GM23338 (cell line): ENCODE measurements at regions not wholly inside any gene's neighbourhood (a gene's known extent, or its start where the extent isn't known, plus 50 kb on each side); places are given as distances from the start of the nearest gene placed in this dataset.

ENCODE experiments used
- ATAC-seq: fragments of 200-7000 bp; cut with Tn5 transposase; 3 replicates; pipeline ENCODE4 v1.9.1; 2020
- DNase-seq: peaks from one replicate; pipeline ENCODE4 v3.0.0-alpha.2; 2015; ENCODE audit warnings: low spot score
- H2AFZ ChIP-seq: fragments of 200-600 bp; sonication (generic); 2 replicates; pipeline ENCODE4 v1.8.0; 2016; ENCODE audit warnings: antibody characterized with exemption, mild to moderate bottlenecking, moderate library complexity
- H3F3A ChIP-seq: fragments of 200-600 bp; sonication (generic); replicated peaks from 2 replicates; pipeline ENCODE4 v1.8.0; 2017; ENCODE audit warnings: antibody characterized with exemption, mixed run types, low read depth
- H3K27ac ChIP-seq: fragments of 200-600 bp; sonication (generic); 2 replicates; pipeline ENCODE4 v1.6.1; 2016; ENCODE audit warnings: low read depth
- H3K27me3 ChIP-seq: fragments of 200-600 bp; sonication (generic); 2 replicates; pipeline ENCODE4 v1.8.0; 2016; ENCODE audit warnings: mild to moderate bottlenecking, mixed run types, moderate library complexity; ENCODE audit not compliant: insufficient read depth
- H3K36me3 ChIP-seq: fragments of 200-600 bp; sonication (generic); 2 replicates; pipeline ENCODE4 v1.8.0; 2016; ENCODE audit warnings: mild to moderate bottlenecking; ENCODE audit not compliant: insufficient read depth
- H3K4me1 ChIP-seq: fragments of 200-600 bp; sonication (generic); 2 replicates; pipeline ENCODE4 v1.8.0; 2016; ENCODE audit warnings: mild to moderate bottlenecking, moderate library complexity; ENCODE audit not compliant: insufficient read depth
- H3K4me2 ChIP-seq: fragments of 200-600 bp; sonication (generic); 2 replicates; pipeline ENCODE4 v1.7.1; 2017; ENCODE audit warnings: mixed run types
- H3K4me3 ChIP-seq: fragments of 200-600 bp; sonication (generic); 2 replicates; pipeline ENCODE4 v1.6.1; 2016; ENCODE audit warnings: mixed run types
- H3K79me2 ChIP-seq: fragments of 200-600 bp; sonication (generic); replicated peaks from 2 replicates; pipeline ENCODE4 v1.8.0; 2017; ENCODE audit warnings: mild to moderate bottlenecking; ENCODE audit not compliant: insufficient read depth
- H3K9me2 ChIP-seq: fragments of 200-600 bp; sonication (generic); 2 replicates; pipeline ENCODE4 v1.8.0; 2017; ENCODE audit not compliant: insufficient read depth
- H4K20me1 ChIP-seq: fragments of 200-600 bp; sonication (generic); replicated peaks from 2 replicates; pipeline ENCODE4 v1.8.0; 2017; ENCODE audit warnings: mild to moderate bottlenecking; ENCODE audit not compliant: insufficient read depth
- H3K27ac Mint-ChIP-seq: 2 replicates; pipeline ENCODE4 v1.8.0; 2020; ENCODE audit warnings: inconsistent platforms, mild to moderate bottlenecking, moderate library complexity, mixed read lengths
- H3K27me3 Mint-ChIP-seq: 3 replicates; pipeline ENCODE4 v1.8.0; 2022; ENCODE audit warnings: low read depth, mild to moderate bottlenecking, moderate library complexity, mixed read lengths, inconsistent platforms; ENCODE audit not compliant: insufficient read depth, poor library complexity
- H3K36me3 Mint-ChIP-seq: 3 replicates; pipeline ENCODE4 v1.8.0; 2021; ENCODE audit warnings: low read depth, mild to moderate bottlenecking, inconsistent platforms, moderate library complexity, mixed read lengths
- H3K4me1 Mint-ChIP-seq: 3 replicates; pipeline ENCODE4 v1.8.0; 2020; ENCODE audit warnings: mild to moderate bottlenecking, inconsistent platforms, mixed read lengths
- H3K4me3 Mint-ChIP-seq: 3 replicates; pipeline ENCODE4 v1.8.0; 2021; ENCODE audit warnings: moderate library complexity, mild to moderate bottlenecking, inconsistent platforms, mixed read lengths
- H3K9me3 Mint-ChIP-seq: 3 replicates; pipeline ENCODE4 v1.8.0; 2020; ENCODE audit warnings: moderate library complexity, mild to moderate bottlenecking, inconsistent platforms, mixed read lengths
- CREB1 ChIP-seq: fragments of 250-450 bp; sonication (Bioruptor Pico); IDR thresholded peaks from 2 replicates; pipeline ENCODE4 v1.5.0; 2020; ENCODE audit warnings: low read depth, mild to moderate bottlenecking, moderate library complexity
- ETS1 ChIP-seq: IDR thresholded peaks from 2 replicates; pipeline ENCODE4 v1.6.1; 2016; ENCODE audit warnings: antibody characterized with exemption
- EZH2 ChIP-seq: fragments of 200-600 bp; sonication (generic); IDR thresholded peaks from one replicate; pipeline ENCODE4 v1.8.0; 2017; ENCODE audit warnings: antibody characterized with exemption, mild to moderate bottlenecking, low read depth; ENCODE audit not compliant: unreplicated experiment
- EZH2phosphoT487 ChIP-seq: fragments of 200-600 bp; sonication (generic); IDR thresholded peaks from one replicate; pipeline ENCODE4 v1.8.1; 2018; ENCODE audit warnings: antibody characterized with exemption; ENCODE audit not compliant: unreplicated experiment
- JUNB ChIP-seq: IDR thresholded peaks from one replicate; pipeline ENCODE4 v1.6.1; 2016; ENCODE audit warnings: antibody characterized with exemption; ENCODE audit not compliant: unreplicated experiment
- STAT1 ChIP-seq: IDR thresholded peaks from one replicate; pipeline ENCODE4 v1.6.1; 2016; ENCODE audit warnings: antibody characterized with exemption; ENCODE audit not compliant: unreplicated experiment
- ZNF114 ChIP-seq: fragments of 250-450 bp; sonication (Bioruptor Pico); IDR thresholded peaks from 2 replicates; pipeline ENCODE4 v1.5.0; 2020; ENCODE audit warnings: mild to moderate bottlenecking, moderate library complexity
- ZNF462 ChIP-seq: fragments of 250-450 bp; sonication (Bioruptor Pico); IDR thresholded peaks from 2 replicates; pipeline ENCODE4 v1.5.0; 2020; ENCODE audit warnings: mild to moderate bottlenecking, moderate library complexity

GRCh38 chr1:29831500-29832117 lies 595.3 kb downstream of the PTPRU start (continued):
- TF ChIP-seq ZNF462 (CRISPR knock-in tag) (no peak), STAT1 (no peak), EZH2 (no peak)

- no peaks in the 10 kb centered on the region for H3F3A ChIP-seq
- Mint-ChIP-seq H3K36me3 (no peaks in the 10 kb centered on the region), H3K9me3 (no peaks in the 10 kb centered on the region), H3K27me3 (peaks cover 4% of the 10 kb centered on the region), H3K4me1 (no peaks in the 10 kb centered on the region; the same call in 2 of the 3 replicates), H3K4me3 (no peak overlapping the region), H3K27ac (no peak overlapping the region)
- no peaks in the 10 kb centered on the region for H3K36me3 ChIP-seq
- H2AFZ ChIP-seq: no peak overlapping the region
- no peaks in the 10 kb centered on the region for H3K79me2 ChIP-seq
- no peak overlapping the region for H3K4me2 ChIP-seq
- TF ChIP-seq ZNF462 (CRISPR knock-in tag): no peak
- TF ChIP-seq ZNF114 (CRISPR knock-in tag): no peak
- TF ChIP-seq STAT1: no peak
- no peak for TF ChIP-seq ETS1
- TF ChIP-seq JUNB: no peak
- TF ChIP-seq CREB1 (CRISPR knock-in tag): no peak
- TF ChIP-seq EZH2phosphoT487: no peak
- H3K27ac ChIP-seq: no peak overlapping the region
- DNase-seq (no peak), ATAC-seq (no peak)
- H3K9me2 ChIP-seq: no peaks in the 10 kb centered on the region
- H4K20me1 ChIP-seq: no peaks in the 10 kb centered on the region
- no peaks in the 10 kb centered on the region for H3K27me3 ChIP-seq
- H3K4me1 ChIP-seq: no peaks in the 10 kb centered on the region
- no peak overlapping the region for H3K4me3 ChIP-seq
Observed at GRCh38 chr1:29830916-29831315, 594.6 kb downstream of the PTPRU start.
